ENCODE measurements at regions not wholly inside any gene's neighbourhood (a gene's known extent, or its start where the extent isn't known, plus 50 kb on each side); places are given as distances from the start of the nearest gene placed in this dataset.

DNA sequence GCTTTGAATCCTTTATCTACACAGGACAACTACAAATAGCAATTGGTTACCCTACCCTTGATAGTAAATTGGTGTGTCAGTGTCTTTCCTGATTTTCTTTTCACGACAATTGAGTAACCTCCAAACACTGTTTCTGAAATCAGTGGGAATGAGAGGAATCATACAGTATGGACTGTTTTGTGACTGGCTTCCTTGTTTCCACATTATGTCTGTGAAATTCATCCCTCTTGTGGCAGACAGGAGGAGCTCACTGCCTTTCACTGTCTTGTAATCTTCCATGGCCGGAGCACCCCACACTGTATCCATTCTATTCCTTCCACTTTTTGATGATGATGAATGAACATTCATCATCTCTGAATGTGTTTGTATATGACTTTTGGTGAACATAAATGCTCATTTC, 164.0 kb upstream of the PZP start:
- TF ChIP-seq TAF1 (conservative IDR thresholded peaks at IDR 0.05): no peak
- TF ChIP-seq, protein P1, sequence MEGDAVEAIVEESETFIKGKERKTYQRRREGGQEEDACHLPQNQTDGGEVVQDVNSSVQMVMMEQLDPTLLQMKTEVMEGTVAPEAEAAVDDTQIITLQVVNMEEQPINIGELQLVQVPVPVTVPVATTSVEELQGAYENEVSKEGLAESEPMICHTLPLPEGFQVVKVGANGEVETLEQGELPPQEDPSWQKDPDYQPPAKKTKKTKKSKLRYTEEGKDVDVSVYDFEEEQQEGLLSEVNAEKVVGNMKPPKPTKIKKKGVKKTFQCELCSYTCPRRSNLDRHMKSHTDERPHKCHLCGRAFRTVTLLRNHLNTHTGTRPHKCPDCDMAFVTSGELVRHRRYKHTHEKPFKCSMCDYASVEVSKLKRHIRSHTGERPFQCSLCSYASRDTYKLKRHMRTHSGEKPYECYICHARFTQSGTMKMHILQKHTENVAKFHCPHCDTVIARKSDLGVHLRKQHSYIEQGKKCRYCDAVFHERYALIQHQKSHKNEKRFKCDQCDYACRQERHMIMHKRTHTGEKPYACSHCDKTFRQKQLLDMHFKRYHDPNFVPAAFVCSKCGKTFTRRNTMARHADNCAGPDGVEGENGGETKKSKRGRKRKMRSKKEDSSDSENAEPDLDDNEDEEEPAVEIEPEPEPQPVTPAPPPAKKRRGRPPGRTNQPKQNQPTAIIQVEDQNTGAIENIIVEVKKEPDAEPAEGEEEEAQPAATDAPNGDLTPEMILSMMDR (IDR thresholded peaks at IDR 0.05; ENCODE audit: low read depth, low read length, missing input control): peak; percentile 10
